Adrenal gland (tissue), 9 donors: ENCODE measurements at regions not wholly inside any gene's neighbourhood (a gene's known extent, or its start where the extent isn't known, plus 50 kb on each side); places are given as distances from the start of the nearest gene placed in this dataset.
"Not testable (repeated sequence)": the region's sequence is repeated elsewhere in the genome, so short reads cannot be mapped to it uniquely, and the experiment has no call there.

ENCODE experiments used
- DNase-seq, 7 donors: peaks; one replicate each; pipeline ENCODE4 v3.0.0-alpha.2; 2019 to 2020
- H3K27ac ChIP-seq, 5 donors: fragments of 200-600 bp; sonication (generic) in 4 of 5; 1 replicate in 3 of 5; 2 replicates in 2 of 5; pipeline versions ENCODE4 v1.5.1 to v1.8.0; 2016 to 2020; ENCODE audit warnings: mild to moderate bottlenecking in 1 of 5
- H3K27me3 ChIP-seq: fragments of 200-600 bp; 2 replicates; pipeline ENCODE4 v1.8.0; 2021
- H3K36me3 ChIP-seq, 2 donors: fragments of 200-600 bp; replicated peaks in 1 of 2; 1 replicate in 1 of 2; 2 replicates in 1 of 2; pipeline versions ENCODE4 v1.5.1 to v1.8.0; 2018 to 2022
- H3K4me1 ChIP-seq, 2 donors: fragments of 200-600 bp; replicated peaks in 1 of 2; 1 replicate in 1 of 2; 2 replicates in 1 of 2; pipeline versions ENCODE4 v1.5.1 to v1.8.0; 2018 to 2021
- H3K4me3 ChIP-seq, 4 donors: fragments of 200-600 bp; sonication (generic) in 3 of 4; one replicate each; pipeline ENCODE4 v1.5.1; 2016 to 2018
- H3K9me3 ChIP-seq, 3 donors: fragments of 200-600 bp; sonication (generic) in 1 of 3; replicated peaks in 1 of 3; 1 replicate in 2 of 3; 2 replicates in 1 of 3; pipeline versions ENCODE4 v1.5.1 to v1.8.0; 2016 to 2021
- CTCF ChIP-seq, 6 experiments: fragments of 450-650 bp in 4 of 6; fragments of 200-600 bp in 2 of 6; sonication (generic) in 1 of 6; IDR thresholded peaks; 1 replicate in 5 of 6; 2 replicates in 1 of 6; pipeline versions ENCODE4 v1.5.1 to v1.8.0; 2016 to 2021; ENCODE audit warnings: antibody characterized with exemption in 6 of 6, mild to moderate bottlenecking in 2 of 6, moderate library complexity in 1 of 6
- POLR2A ChIP-seq, 2 donors: fragments of 450-650 bp; IDR thresholded peaks; one replicate each; pipeline ENCODE4 v1.6.1; 2017; ENCODE audit warnings: antibody characterized with exemption in 2 of 2, mild to moderate bottlenecking in 2 of 2, moderate library complexity in 1 of 2
- WGBS, 4 donors: extraction: QIAGEN DNeasy Blood & Tissue Kit in 2 of 4; methylation state at CpG; one replicate each; pipeline versions ENCODE4 v1.1.5 to v1.1.7; 2013 to 2017; 5-methylcytosine and 5-hydroxymethylcytosine counted together
- intact Hi-C, 2 donors: fragments of 100-400 bp; cut with DNase I; formaldehyde crosslinking; loops; one replicate each; pipeline versions ENCODE4 v1.14.1 to v1.15.0; 2022 to 2023
- donor health status: healthy with polysubstance abuse.
- donor health status: Bipolar disorder and iron deficiency.
- donor health status: DM: yes; HTN: yes; CAD: no.
- donor health status: DM: no; HTN: no; CAD: no.
- donor health status: DM: no; HTN: no; CAD: no.

GRCh38 chr2:150207979-150208378 lies 279.5 kb downstream of the RND3 start:
- 19 to 27% (median 24%) methylated on average over 3 of the region's 3 CpGs for WGBS, 4 donors
- Histone ChIP-seq H3K36me3 (no peaks in the 10 kb centered on the region), H3K27me3 (no peaks in the 10 kb centered on the region), H3K9me3 (no peaks in the 10 kb centered on the region), H3K4me1 (peaks cover 4 to 10% of the 10 kb centered on the region in 2 donors), H3K4me3 (no peak overlapping the region), H3K27ac (no peak overlapping the region)
- intact Hi-C loops, result no loop called here
- no peak for TF ChIP-seq CTCF (IDR thresholded peaks at IDR 0.05)
- no peak for TF ChIP-seq POLR2A (IDR thresholded peaks at IDR 0.05)
- peak in 2 of 7 donors; percentile 8 to 20 for DNase-seq

GRCh38 chr2:150204451-150204850 lies 283.0 kb downstream of the RND3 start:
- Histone ChIP-seq H3K4me3 (no peak overlapping the region), H3K27me3 (no peaks in the 10 kb centered on the region), H3K4me1 (peaks cover 4 to 10% of the 10 kb centered on the region in 2 donors), H3K36me3 (no peaks in the 10 kb centered on the region), H3K9me3 (no peaks in the 10 kb centered on the region), H3K27ac (no peak overlapping the region)
- intact Hi-C loops, result no loop called here
- TF ChIP-seq POLR2A (IDR thresholded peaks at IDR 0.05), result no peak
- no peak for TF ChIP-seq CTCF (IDR thresholded peaks at IDR 0.05)
- WGBS, 4 donors, result 29 to 51% (median 45%) methylated on average over 3 of the region's 3 CpGs
- peak in 3 of 7 donors; percentile 8 to 38 (median 25) for DNase-seq

- H3K4me3 ChIP-seq, DNase-seq, H3K36me3 ChIP-seq, intact Hi-C loops, H3K27me3 ChIP-seq, H3K9me3 ChIP-seq, H3K27ac ChIP-seq, H3K4me1 ChIP-seq: not testable (repeated sequence)
- 79 to 90% (median 87%) methylated on average over 1 of the region's 1 CpG for WGBS, 4 donors
These were observed 292.7 kb downstream of the RND3 start for GRCh38 chr2:150194816-150195215.

GRCh38 chr2:150192701-150193100 lies 294.8 kb downstream of the RND3 start:
- Histone ChIP-seq H3K36me3 (no peaks in the 10 kb centered on the region), H3K27me3 (no peaks in the 10 kb centered on the region), H3K4me3 (no peak overlapping the region), H3K4me1 (no peaks in the 10 kb centered on the region), H3K27ac (no peak overlapping the region), H3K9me3 (no peaks in the 10 kb centered on the region)
- intact Hi-C loops, result no loop called here
- WGBS, 4 donors, result 97 to 99% (median 99%) methylated on average over 6 of the region's 6 CpGs
- TF ChIP-seq CTCF (IDR thresholded peaks at IDR 0.05) (no peak), POLR2A (IDR thresholded peaks at IDR 0.05) (no peak)
- no peak for DNase-seq

GRCh38 chr2:150191349-150191748 lies 296.1 kb downstream of the RND3 start:
- intact Hi-C loops, result no loop called here
- Histone ChIP-seq H3K36me3 (no peaks in the 10 kb centered on the region), H3K27me3 (no peaks in the 10 kb centered on the region), H3K9me3 (no peaks in the 10 kb centered on the region), H3K4me1 (no peaks in the 10 kb centered on the region), H3K4me3 (no peak overlapping the region), H3K27ac (no peak overlapping the region)
- DNase-seq, result peak in 1 of 7 donors; percentile 7
- WGBS, 4 donors, result 47 to 60% (median 58%) methylated on average over 4 of the region's 4 CpGs
- TF ChIP-seq CTCF (IDR thresholded peaks at IDR 0.05), result no peak
- TF ChIP-seq POLR2A (IDR thresholded peaks at IDR 0.05), result no peak
